H1 (cell line): ENCODE measurements at regions not wholly inside any gene's neighbourhood (a gene's known extent, or its start where the extent isn't known, plus 50 kb on each side); places are given as distances from the start of the nearest gene placed in this dataset.

Experiments used
- RNF2 ChIP-seq: fragments of 200-900, 300-1000 bp; sonication (generic); IDR thresholded peaks from 2 replicates; pipeline ENCODE4 v1.7.1; 2016; ENCODE audit warnings: borderline replicate concordance, low read depth, mild to moderate bottlenecking, antibody characterized with exemption, low read length; ENCODE audit not compliant: poor library complexity, severe bottlenecking; ENCODE audit errors: missing control alignments
- SAP30 ChIP-seq: fragments of 300-600 bp; sonication (generic); IDR thresholded peaks from 2 replicates; pipeline ENCODE4 v1.7.1; 2012; ENCODE audit warnings: low read length, moderate library complexity, mild to moderate bottlenecking, inconsistent platforms; ENCODE audit not compliant: insufficient read depth, insufficient replicate concordance
- SP2 ChIP-seq: IDR thresholded peaks from 2 replicates; pipeline ENCODE4 v1.6.1; 2012; ENCODE audit warnings: mild to moderate bottlenecking, low read length, inconsistent platforms
- SRF ChIP-seq: IDR thresholded peaks from 2 replicates; pipeline ENCODE4 v1.6.1; 2011; ENCODE audit warnings: mild to moderate bottlenecking, low read depth, low read length, moderate library complexity

DNA sequence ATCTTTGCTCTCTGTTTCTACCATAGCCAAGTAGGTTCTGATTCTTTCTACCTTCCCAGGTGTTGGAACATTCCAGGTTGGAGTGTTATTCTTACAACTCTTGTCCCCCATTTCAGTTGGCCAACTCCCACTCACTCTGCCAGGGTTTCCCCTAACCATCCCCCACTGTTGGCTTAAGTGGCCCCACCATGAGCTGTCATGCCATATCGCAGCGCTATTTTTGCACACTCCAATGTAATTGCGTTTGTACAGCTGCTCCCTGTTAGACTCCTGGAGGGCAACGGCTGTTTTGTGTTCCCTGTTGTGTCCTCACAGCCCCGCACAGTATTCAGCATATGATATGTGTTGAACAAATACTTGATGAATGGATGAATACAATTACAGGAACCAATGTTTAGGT lies 117.7 kb upstream of the ETS2 start (continued):
- TF ChIP-seq SAP30 (no peak), RNF2 (no peak), SRF (no peak), SP2 (no peak)
